HepG2 (cell line): ENCODE measurements at regions not wholly inside any gene's neighbourhood (a gene's known extent, or its start where the extent isn't known, plus 50 kb on each side); places are given as distances from the start of the nearest gene placed in this dataset.

Source experiments
- ATAC-seq: fragments of 200-7000 bp; cut with Tn5 transposase; 3 replicates; pipeline ENCODE4 v1.9.1; 2020; ENCODE audit warnings: mild to moderate bottlenecking, moderate library complexity
- BruUV-seq: library from RNA; stranded (reverse); fragments of 400-500 nt; replicated peaks from 2 replicates; lab custom pipeline; 2021; lab: Mats Ljungman, UMichigan
- CTCF ChIA-PET: fragments of 300-600 bp; formaldehyde crosslinking; extraction: SDS; loops from one replicate; lab custom pipeline; 2021; ENCODE audit warnings: low total read pairs, inconsistent platforms, low intra/inter-chr PET ratio; lab: Yijun Ruan, JAX
- POLR2A ChIA-PET: fragments of 350-600 bp; sonication (Branson Sonifier 250); formaldehyde crosslinking; loops from one replicate; lab custom pipeline; 2020; ENCODE audit warnings: antibody characterized with exemption, inconsistent platforms; lab: Yijun Ruan, JAX
- DNase-seq: peaks from one replicate; pipeline ENCODE4 v3.0.0-alpha.2; 2015; ENCODE audit warnings: low spot score
- FAIRE-seq: peaks from 3 replicates; lab custom pipeline; 2011; peaks lifted over from hg19 to GRCh38; lab: Jason Lieb, UNC
- H2AFZ ChIP-seq: one replicate; pipeline ENCODE4 v1.6.1; 2011; ENCODE audit warnings: low read length, inconsistent platforms
- H3K27ac ChIP-seq: fragments of 300-600 bp; 3 replicates; pipeline ENCODE4 v1.8.0; 2011; ENCODE audit warnings: mixed run types, mild to moderate bottlenecking, mixed read lengths, low read length, inconsistent platforms; ENCODE audit not compliant: insufficient read depth; ENCODE audit errors: extremely low read length
- H3K27me3 ChIP-seq, 2 experiments: fragments of 200-600 bp in 1 of 2; 2 replicates in 1 of 2; 3 replicates in 1 of 2; pipeline versions ENCODE4 v1.6.0 to v1.8.0; 2011; ENCODE audit warnings: low read length in 2 of 2, mild to moderate bottlenecking in 2 of 2, moderate library complexity in 2 of 2, inconsistent platforms in 1 of 2; ENCODE audit not compliant: insufficient read depth in 2 of 2, control insufficient read depth in 1 of 2
- H3K36me3 ChIP-seq, 2 experiments: fragments of 200-600 bp in 1 of 2; replicated peaks in 1 of 2; 2 replicates in 1 of 2; 3 replicates in 1 of 2; pipeline versions ENCODE4 v1.5.1 to v1.8.0; 2011; ENCODE audit warnings: low read length in 2 of 2, inconsistent platforms in 1 of 2; ENCODE audit not compliant: insufficient read depth in 2 of 2, control insufficient read depth in 1 of 2
- H3K4me1 ChIP-seq: 2 replicates; pipeline ENCODE4 v1.5.1; 2012; ENCODE audit warnings: low read length, inconsistent platforms; ENCODE audit not compliant: insufficient read depth
- H3K4me2 ChIP-seq: 2 replicates; pipeline ENCODE4 v1.6.0; 2011; ENCODE audit warnings: low read depth, low read length, inconsistent platforms
- H3K4me3 ChIP-seq, 3 experiments: fragments of 200-600 bp in 1 of 3; sonication (generic), shearing (Covaris generic) in 1 of 3; replicated peaks in 1 of 3; 2 replicates each; pipeline ENCODE4 v1.5.1; 2011 to 2016; ENCODE audit warnings: low read length in 3 of 3, inconsistent platforms in 2 of 3, low read depth in 2 of 3, mild to moderate bottlenecking in 2 of 3, control low read depth in 1 of 3, mixed read lengths in 1 of 3; ENCODE audit not compliant: insufficient read depth in 1 of 3
- H3K79me2 ChIP-seq: one replicate; pipeline ENCODE4 v1.6.1; 2011; ENCODE audit warnings: low read length, inconsistent platforms; ENCODE audit not compliant: insufficient read depth
- H3K9ac ChIP-seq: 2 replicates; pipeline ENCODE4 v1.6.0; 2011; ENCODE audit warnings: mild to moderate bottlenecking, low read depth, low read length, inconsistent platforms; ENCODE audit not compliant: insufficient read depth
- H3K9me3 ChIP-seq: 2 replicates; pipeline ENCODE4 v1.5.1; 2012; ENCODE audit warnings: mild to moderate bottlenecking, low read length
- H4K20me1 ChIP-seq: 2 replicates; pipeline ENCODE4 v1.6.0; 2011; ENCODE audit warnings: inconsistent platforms, mild to moderate bottlenecking, low read length, moderate library complexity; ENCODE audit not compliant: insufficient read depth
- HNRNPH1 ChIP-seq: fragments of 200-400 bp; formaldehyde crosslinking; optimal IDR thresholded peaks from 2 replicates; pipeline ENCODE3; 2017; ENCODE audit warnings: mild to moderate bottlenecking, low read depth, low read length
- HNRNPK ChIP-seq: fragments of 200-400 bp; formaldehyde crosslinking; IDR thresholded peaks from 2 replicates; pipeline ENCODE4 v1.6.1; 2018; ENCODE audit warnings: low read length, low read depth, moderate library complexity, mild to moderate bottlenecking; ENCODE audit not compliant: poor library complexity, severe bottlenecking
- KLF15 ChIP-seq: sonication (generic); formaldehyde crosslinking; IDR thresholded peaks from 2 replicates; pipeline ENCODE4 v1.8.1; 2023; ENCODE audit warnings: borderline replicate concordance, mild to moderate bottlenecking, inconsistent platforms, missing genetic modification reagents, mixed read lengths
- MTA3 ChIP-seq: sonication (generic); formaldehyde crosslinking; IDR thresholded peaks from 2 replicates; pipeline ENCODE4 v1.4.0; 2020; ENCODE audit warnings: missing genetic modification reagents
- NR2F6 ChIP-seq, 2 experiments: IDR thresholded peaks; 2 replicates each; pipeline ENCODE4 v1.6.1; 2016; ENCODE audit warnings: antibody characterized with exemption in 1 of 2, mild to moderate bottlenecking in 1 of 2
- ZNF260 ChIP-seq: sonication (generic); formaldehyde crosslinking; IDR thresholded peaks from 2 replicates; pipeline ENCODE4 v1.4.0; 2020; ENCODE audit warnings: missing genetic modification reagents, low read depth, mild to moderate bottlenecking, borderline replicate concordance
- ZNF512 ChIP-seq: sonication (generic); formaldehyde crosslinking; IDR thresholded peaks from 2 replicates; pipeline ENCODE4 v1.4.0; 2020; ENCODE audit warnings: mild to moderate bottlenecking, missing genetic modification reagents
- WGBS: methylation state at CpG from one replicate; pipeline ENCODE4 v1.1.6; 2017; ENCODE audit warnings: low lambda C conversion rate; 5-methylcytosine and 5-hydroxymethylcytosine counted together
- in situ Hi-C: cut with HindIII; loops from 2 replicates; pipeline ENCODE4 v1.10.0; 2017; ENCODE audit warnings: low pct_unique_long_range_greater_than_20kb; ENCODE audit not compliant: extremely low pct_ligation_motif_present
- intact Hi-C: fragments of 100-400 bp; cut with micrococcal nuclease; formaldehyde crosslinking; loops from one replicate; pipeline ENCODE4 v1.10.0; 2022; ENCODE audit not compliant: unreplicated experiment
- TF ChIP-seq, protein P1 (sequence below): fragments of 450-650 bp; IDR thresholded peaks from 2 replicates; pipeline ENCODE4 v1.6.1; 2016
- TF ChIP-seq, protein P2 (sequence below): sonication (generic); formaldehyde crosslinking; IDR thresholded peaks from 2 replicates; pipeline ENCODE4 v1.8.0; 2022; ENCODE audit warnings: missing genetic modification reagents, mild to moderate bottlenecking, moderate library complexity, borderline replicate concordance

- H3K36me3 ChIP-seq = no peaks in the 10 kb centered on the region
- no peak overlapping the region for H3K27ac ChIP-seq
- H3K79me2 ChIP-seq = no peaks in the 10 kb centered on the region
- H3K9me3 ChIP-seq = no peaks in the 10 kb centered on the region
- H3K4me2 ChIP-seq = no peak overlapping the region
- intact Hi-C loops = no loop called here
- FAIRE-seq (no peak), ATAC-seq (no peak), DNase-seq (no peak)
- H3K4me1 ChIP-seq = no peaks in the 10 kb centered on the region
- no TSS peak for BruUV-seq
- ChIA-PET POLR2A (no interaction called here), CTCF (no interaction called here)
- TF ChIP-seq HNRNPK (no peak), MTA3 (CRISPR knock-in tag) (no peak), HNRNPH1 (no peak), ZNF260 (CRISPR knock-in tag) (no peak), ZNF512 (no peak), KLF15 (CRISPR knock-in tag) (no peak), NR2F6 (IDR thresholded peaks at IDR 0.05) (no peak), NR2F6 (CRISPR knock-in tag; IDR thresholded peaks at IDR 0.05) (no peak)
- no peaks in the 10 kb centered on the region; a peak in 1 of 5 replicates for H3K27me3 ChIP-seq
- H2AFZ ChIP-seq = no peak overlapping the region
- in situ Hi-C loops = no loop called here
- H4K20me1 ChIP-seq = no peaks in the 10 kb centered on the region
- no peak overlapping the region for H3K9ac ChIP-seq
- H3K4me3 ChIP-seq = no peak overlapping the region
These were observed 193.9 kb downstream of the KIF18A start for GRCh38 chr11:27914080-27914479.

DNA sequence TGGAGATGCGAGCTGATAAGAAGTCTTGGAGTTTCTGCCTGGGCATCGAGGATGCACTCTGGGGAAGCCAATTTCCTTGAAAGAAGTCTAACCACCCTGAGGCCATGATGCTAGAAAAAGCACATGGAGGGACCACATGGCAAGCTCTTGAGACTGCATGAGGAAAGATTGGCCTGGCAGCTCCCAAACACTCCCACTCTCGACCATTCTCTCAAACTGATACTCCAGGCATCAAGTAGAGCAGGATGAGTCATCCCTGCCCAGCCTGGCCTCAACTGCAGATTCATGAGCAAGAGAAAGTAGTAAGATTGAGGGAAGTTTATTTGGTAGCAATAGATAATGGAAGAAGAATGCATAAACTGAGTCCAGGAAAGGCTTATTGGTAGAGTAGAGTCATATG lies 194.3 kb downstream of the KIF18A start:
- FAIRE-seq = no peak
- no peak overlapping the region for H3K4me3 ChIP-seq
- no peak overlapping the region for H2AFZ ChIP-seq
- in situ Hi-C loops = no loop called here
- H3K4me2 ChIP-seq = no peak overlapping the region
- no peaks in the 10 kb centered on the region for H3K79me2 ChIP-seq
- intact Hi-C loops = no loop called here
- ChIA-PET POLR2A (no interaction called here), CTCF (no interaction called here)
- 0% methylated on average over 3 of the region's 3 CpGs for WGBS
- no peak for DNase-seq
- H3K27me3 ChIP-seq = no peaks in the 10 kb centered on the region; a peak in 1 of 5 replicates
- H3K9me3 ChIP-seq = no peaks in the 10 kb centered on the region
- no TSS peak for BruUV-seq
- TF ChIP-seq, protein P1, sequence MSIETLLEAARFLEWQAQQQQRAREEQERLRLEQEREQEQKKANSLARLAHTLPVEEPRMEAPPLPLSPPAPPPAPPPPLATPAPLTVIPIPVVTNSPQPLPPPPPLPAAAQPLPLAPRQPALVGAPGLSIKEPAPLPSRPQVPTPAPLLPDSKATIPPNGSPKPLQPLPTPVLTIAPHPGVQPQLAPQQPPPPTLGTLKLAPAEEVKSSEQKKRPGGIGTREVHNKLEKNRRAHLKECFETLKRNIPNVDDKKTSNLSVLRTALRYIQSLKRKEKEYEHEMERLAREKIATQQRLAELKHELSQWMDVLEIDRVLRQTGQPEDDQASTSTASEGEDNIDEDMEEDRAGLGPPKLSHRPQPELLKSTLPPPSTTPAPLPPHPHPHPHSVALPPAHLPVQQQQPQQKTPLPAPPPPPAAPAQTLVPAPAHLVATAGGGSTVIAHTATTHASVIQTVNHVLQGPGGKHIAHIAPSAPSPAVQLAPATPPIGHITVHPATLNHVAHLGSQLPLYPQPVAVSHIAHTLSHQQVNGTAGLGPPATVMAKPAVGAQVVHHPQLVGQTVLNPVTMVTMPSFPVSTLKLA = 0 out of 2 replicates have a peak, but pooled peaks have one; percentile 11
- TF ChIP-seq, protein P2, sequence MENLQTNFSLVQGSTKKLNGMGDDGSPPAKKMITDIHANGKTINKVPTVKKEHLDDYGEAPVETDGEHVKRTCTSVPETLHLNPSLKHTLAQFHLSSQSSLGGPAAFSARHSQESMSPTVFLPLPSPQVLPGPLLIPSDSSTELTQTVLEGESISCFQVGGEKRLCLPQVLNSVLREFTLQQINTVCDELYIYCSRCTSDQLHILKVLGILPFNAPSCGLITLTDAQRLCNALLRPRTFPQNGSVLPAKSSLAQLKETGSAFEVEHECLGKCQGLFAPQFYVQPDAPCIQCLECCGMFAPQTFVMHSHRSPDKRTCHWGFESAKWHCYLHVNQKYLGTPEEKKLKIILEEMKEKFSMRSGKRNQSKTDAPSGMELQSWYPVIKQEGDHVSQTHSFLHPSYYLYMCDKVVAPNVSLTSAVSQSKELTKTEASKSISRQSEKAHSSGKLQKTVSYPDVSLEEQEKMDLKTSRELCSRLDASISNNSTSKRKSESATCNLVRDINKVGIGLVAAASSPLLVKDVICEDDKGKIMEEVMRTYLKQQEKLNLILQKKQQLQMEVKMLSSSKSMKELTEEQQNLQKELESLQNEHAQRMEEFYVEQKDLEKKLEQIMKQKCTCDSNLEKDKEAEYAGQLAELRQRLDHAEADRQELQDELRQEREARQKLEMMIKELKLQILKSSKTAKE = no peak
- no peak overlapping the region for H3K27ac ChIP-seq
- H3K4me1 ChIP-seq = no peaks in the 10 kb centered on the region
- ATAC-seq = no peak
- no peak overlapping the region for H3K9ac ChIP-seq
- H4K20me1 ChIP-seq = no peaks in the 10 kb centered on the region
- H3K36me3 ChIP-seq = no peaks in the 10 kb centered on the region
